K562 (cell line): ENCODE measurements at regions not wholly inside any gene's neighbourhood (a gene's known extent, or its start where the extent isn't known, plus 50 kb on each side); places are given as distances from the start of the nearest gene placed in this dataset.

Source experiments
- ATAC-seq: fragments of 200-7000 bp; cut with Tn5 transposase; 3 replicates; pipeline ENCODE4 v1.9.1; 2020; ENCODE audit warnings: moderate library complexity
- BruUV-seq: library from RNA; stranded (reverse); fragments of 400-500 nt; replicated peaks from 2 replicates; lab custom pipeline; 2021; lab: Mats Ljungman, UMichigan
- CTCF ChIA-PET: fragments of 300-600 bp; formaldehyde crosslinking; extraction: SDS; loops from one replicate; lab custom pipeline; 2021; ENCODE audit warnings: low intra/inter-chr PET ratio; lab: Yijun Ruan, JAX
- POLR2A ChIA-PET: fragments of 300-600, 350-650 bp; sonication (Branson Sonifier 250); formaldehyde crosslinking; extraction: SDS; loops from one replicate; lab custom pipeline; 2021; ENCODE audit warnings: antibody characterized with exemption, inconsistent platforms; lab: Yijun Ruan, JAX
- DNase-seq, 4 experiments: peaks; one replicate each; pipeline versions ENCODE4 v3.0.0 to v3.0.0-alpha.2; 2011 to 2018; ENCODE audit warnings: low spot score in 3 of 4, mixed read lengths in 3 of 4; ENCODE audit errors: extremely low read depth in 1 of 4
- FAIRE-seq: peaks from 2 replicates; lab custom pipeline; 2011; peaks lifted over from hg19 to GRCh38; lab: Jason Lieb, UNC
- H2AFZ ChIP-seq: 2 replicates; pipeline ENCODE4 v1.6.0; 2011; ENCODE audit warnings: low read depth, low read length, control low read depth, inconsistent platforms
- H3K27ac ChIP-seq: fragments of 200-600 bp; 3 replicates; pipeline ENCODE4 v1.8.0; 2011; ENCODE audit warnings: low read depth, mild to moderate bottlenecking, control low read depth, inconsistent platforms, low read length, moderate library complexity, mixed read lengths; ENCODE audit errors: extremely low read depth
- H3K27me3 ChIP-seq, 2 experiments: fragments of 300-600 bp in 1 of 2; 2 replicates in 1 of 2; 3 replicates in 1 of 2; pipeline versions ENCODE4 v1.6.0 to v1.8.0; 2011; ENCODE audit warnings: inconsistent platforms in 2 of 2, low read length in 2 of 2, mild to moderate bottlenecking in 1 of 2, mixed read lengths in 1 of 2, moderate library complexity in 1 of 2; ENCODE audit not compliant: control insufficient read depth in 2 of 2, insufficient read depth in 2 of 2
- H3K36me3 ChIP-seq: fragments of 300-600 bp; 3 replicates; pipeline ENCODE4 v1.8.0; 2011; ENCODE audit warnings: mild to moderate bottlenecking, low read length, inconsistent platforms; ENCODE audit not compliant: control insufficient read depth, insufficient read depth
- H3K4me1 ChIP-seq, 2 experiments: fragments of 200-600 bp in 1 of 2; replicated peaks in 1 of 2; 2 replicates in 1 of 2; 3 replicates in 1 of 2; pipeline versions ENCODE4 v1.5.1 to v1.8.0; 2011; ENCODE audit warnings: inconsistent platforms in 2 of 2, low read length in 2 of 2, mild to moderate bottlenecking in 1 of 2, mixed read lengths in 1 of 2, moderate library complexity in 1 of 2; ENCODE audit not compliant: control insufficient read depth in 2 of 2, insufficient read depth in 2 of 2
- H3K4me2 ChIP-seq: 2 replicates; pipeline ENCODE4 v1.6.1; 2011; ENCODE audit warnings: low read length, control low read depth, inconsistent platforms, mixed read lengths; ENCODE audit not compliant: insufficient read depth
- H3K4me3 ChIP-seq: fragments of 200-600 bp; sonication (generic), shearing (Covaris generic); 2 replicates; pipeline ENCODE4 v1.5.1; 2016; ENCODE audit warnings: control low read depth, inconsistent platforms
- H3K79me2 ChIP-seq: fragments of 200-600 bp; 3 replicates; pipeline ENCODE4 v1.8.0; 2011; ENCODE audit warnings: low read length, inconsistent platforms; ENCODE audit not compliant: control insufficient read depth, insufficient read depth
- H3K9ac ChIP-seq, 2 experiments: 2 replicates each; pipeline versions ENCODE4 v1.6.0 to v1.6.1; 2011; ENCODE audit warnings: low read depth in 2 of 2, low read length in 2 of 2, control low read depth in 1 of 2, inconsistent platforms in 1 of 2, mild to moderate bottlenecking in 1 of 2, mixed read lengths in 1 of 2; ENCODE audit not compliant: insufficient read depth in 1 of 2
- H3K9me1 ChIP-seq: one replicate; pipeline ENCODE4 v1.6.0; 2011; ENCODE audit warnings: inconsistent platforms, mild to moderate bottlenecking, low read length, moderate library complexity; ENCODE audit not compliant: control insufficient read depth, insufficient read depth
- H3K9me3 ChIP-seq: replicated peaks from 2 replicates; pipeline ENCODE4 v1.5.1; 2011; ENCODE audit warnings: low read depth, low read length, inconsistent platforms; ENCODE audit not compliant: control insufficient read depth, insufficient read depth
- H4K20me1 ChIP-seq: replicated peaks from 2 replicates; pipeline ENCODE4 v1.6.1; 2011; ENCODE audit warnings: low read length, inconsistent platforms, mixed read lengths; ENCODE audit not compliant: control insufficient read depth, insufficient read depth
- CC2D1A ChIP-seq: fragments of 450-650 bp; IDR thresholded peaks from 2 replicates; pipeline ENCODE4 v1.6.1; 2017; ENCODE audit warnings: mild to moderate bottlenecking
- ETV1 ChIP-seq: fragments of 450-650 bp; conservative IDR thresholded peaks from 2 replicates; pipeline ENCODE4 v1.6.1; 2016; ENCODE audit warnings: missing genetic modification characterization, control low read depth, low read depth, missing compliant biosample characterization
- FOXK1 ChIP-seq: sonication (generic); formaldehyde crosslinking; IDR thresholded peaks from 2 replicates; pipeline ENCODE4 v1.8.0; 2022; ENCODE audit warnings: missing genetic modification reagents, mild to moderate bottlenecking, borderline replicate concordance
- GABPB1 ChIP-seq: sonication (generic); formaldehyde crosslinking; IDR thresholded peaks from 2 replicates; pipeline ENCODE4 v1.8.0; 2022; ENCODE audit warnings: mild to moderate bottlenecking, missing genetic modification reagents
- HBP1 ChIP-seq: fragments of 450-650 bp; formaldehyde crosslinking; IDR thresholded peaks from 2 replicates; pipeline ENCODE4 v1.4.0; 2022; ENCODE audit warnings: missing genetic modification characterization
- HES1 ChIP-seq: fragments of 450-650 bp; IDR thresholded peaks from 2 replicates; pipeline ENCODE4 v1.6.1; 2016; ENCODE audit warnings: low read depth, mild to moderate bottlenecking, moderate library complexity
- HSF4 ChIP-seq: fragments of 250-450 bp; sonication (Bioruptor Pico); IDR thresholded peaks from 2 replicates; pipeline ENCODE4 v2.1.2; 2022; ENCODE audit warnings: mild to moderate bottlenecking, moderate library complexity, borderline replicate concordance
- JUNB ChIP-seq: fragments of 450-650 bp; formaldehyde crosslinking; conservative IDR thresholded peaks from 2 replicates; pipeline ENCODE4 v1.4.0; 2020; ENCODE audit warnings: mild to moderate bottlenecking
- MBD1 ChIP-seq: fragments of 250-450 bp; sonication (Bioruptor Pico); IDR thresholded peaks from 2 replicates; pipeline ENCODE4 v1.8.0; 2022; ENCODE audit warnings: inconsistent platforms
- ZNF347 ChIP-seq: fragments of 450-650 bp; formaldehyde crosslinking; IDR thresholded peaks from 2 replicates; pipeline ENCODE4 v1.4.0; 2020; ENCODE audit warnings: low read depth, mild to moderate bottlenecking, moderate library complexity
- WGBS: fragments of 100-300 bp; shearing (Covaris generic); methylation state at CpG from one replicate; pipeline ENCODE4 v1.1.6; 2016; ENCODE audit warnings: low coverage, mixed read lengths; ENCODE audit not compliant: insufficient coverage; ENCODE audit errors: missing lambda C conversion rate; 5-methylcytosine and 5-hydroxymethylcytosine counted together
- in situ Hi-C: fragments of 300-500 bp; cut with MboI; formaldehyde crosslinking; loops from 4 replicates; pipeline ENCODE4 v1.15.0; 2018; ENCODE audit warnings: inconsistent platforms, mixed read lengths
- intact Hi-C: fragments of 100-400 bp; cut with micrococcal nuclease; formaldehyde crosslinking; loops from 2 replicates; pipeline ENCODE4 v1.14.2; 2022

- no peak overlapping the region for H2AFZ ChIP-seq
- H3K27me3 ChIP-seq: no peaks in the 10 kb centered on the region
- no peak for ATAC-seq
- H4K20me1 ChIP-seq: no peaks in the 10 kb centered on the region
- H3K4me3 ChIP-seq: no peak overlapping the region
- intact Hi-C loops: no loop called here
- no peak for FAIRE-seq
- H3K27ac ChIP-seq: no peak overlapping the region
- BruUV-seq: no TSS peak
- no peaks in the 10 kb centered on the region for H3K79me2 ChIP-seq
- WGBS: 0% methylated on average over 3 of the region's 3 CpGs
- in situ Hi-C loops: no loop called here
- no peak overlapping the region for H3K9ac ChIP-seq
- H3K36me3 ChIP-seq: no peaks in the 10 kb centered on the region
- no peaks in the 10 kb centered on the region for H3K4me1 ChIP-seq
- POLR2A ChIA-PET: no interaction called here
- H3K4me2 ChIP-seq: no peak overlapping the region
- H3K9me3 ChIP-seq: no peaks in the 10 kb centered on the region
- TF ChIP-seq HES1: no peak
- no peak for DNase-seq
- CTCF ChIA-PET: no interaction called here
- no peaks in the 10 kb centered on the region for H3K9me1 ChIP-seq
These were observed 712.5 kb downstream of the PLOD2 start for GRCh38 chr3:145448436-145448835.

GRCh38 chr3:145450018-145450682 lies 710.8 kb downstream of the PLOD2 start:
- DNase-seq (no peak), FAIRE-seq (no peak), ATAC-seq (no peak)
- no peaks in the 10 kb centered on the region for H3K4me1 ChIP-seq
- no peaks in the 10 kb centered on the region for H3K36me3 ChIP-seq
- no peaks in the 10 kb centered on the region for H4K20me1 ChIP-seq
- no peaks in the 10 kb centered on the region for H3K9me3 ChIP-seq
- H3K27me3 ChIP-seq: no peaks in the 10 kb centered on the region
- no peak overlapping the region for H3K4me2 ChIP-seq
- H3K9ac ChIP-seq: no peak overlapping the region
- TF ChIP-seq MBD1 (no peak), ETV1 (no peak), ZNF347 (CRISPR knock-in tag) (no peak), FOXK1 (no peak), CC2D1A (no peak), JUNB (CRISPR knock-in tag) (no peak), HSF4 (no peak), HBP1 (CRISPR knock-in tag) (no peak), GABPB1 (CRISPR knock-in tag) (no peak)
- ChIA-PET POLR2A (interaction anchor here (0.7 kb wide), 1 partner anchor 1364 kb away, joined by 3 read pairs; no protein-coding TSS in a partner anchor), CTCF (no interaction called here)
- H3K27ac ChIP-seq: no peak overlapping the region
- H3K4me3 ChIP-seq: no peak overlapping the region
- BruUV-seq: no TSS peak
- no peaks in the 10 kb centered on the region for H3K79me2 ChIP-seq
- no peaks in the 10 kb centered on the region for H3K9me1 ChIP-seq
- H2AFZ ChIP-seq: no peak overlapping the region
- intact Hi-C loops: no loop called here
- in situ Hi-C loops: no loop called here
